ENCODE measurements at regions not wholly inside any gene's neighbourhood (a gene's known extent, or its start where the extent isn't known, plus 50 kb on each side); places are given as distances from the start of the nearest gene placed in this dataset.
"Not testable (repeated sequence)": the region's sequence is repeated elsewhere in the genome, so short reads cannot be mapped to it uniquely, and the experiment has no call there.

- Mint-ChIP-seq H3K27me3 (peaks cover 26% of the 10 kb centered on the region), H3K36me3 (ENCODE audit: low read depth) (no peaks in the 10 kb centered on the region), H3K27ac (no peak overlapping the region), H3K4me1 (ENCODE audit: low read depth) (no peaks in the 10 kb centered on the region), H3K4me3 (no peak overlapping the region), H3K9me3 (peaks cover 4% of the 10 kb centered on the region)
These were observed 209.9 kb upstream of the IGF1 start for GRCh38 chr12:102690253-102690652.

- H3K4me3 Mint-ChIP-seq: no peak overlapping the region
- H3K27me3 Mint-ChIP-seq: peaks cover 27% of the 10 kb centered on the region
- no peak overlapping the region for H3K27ac Mint-ChIP-seq
These were observed 209.3 kb upstream of the IGF1 start for GRCh38 chr12:102689701-102690100.

GRCh38 chr12:102687523-102687922, 207.2 kb upstream of the IGF1 start:
- no peaks in the 10 kb centered on the region for H3K9me3 Mint-ChIP-seq
- H3K4me3 Mint-ChIP-seq: no peak overlapping the region
- no peak overlapping the region for H3K27ac Mint-ChIP-seq
- H3K4me1 Mint-ChIP-seq (ENCODE audit: low read depth): no peaks in the 10 kb centered on the region
- no peaks in the 10 kb centered on the region for H3K36me3 Mint-ChIP-seq (ENCODE audit: low read depth)
- H3K27me3 Mint-ChIP-seq: peaks cover 23% of the 10 kb centered on the region

More at GRCh38 chr12:102689701-102690100, 209.3 kb upstream of the IGF1 start:
- Mint-ChIP-seq H3K9me3 (peaks cover 3% of the 10 kb centered on the region), H3K36me3 (ENCODE audit: low read depth) (no peaks in the 10 kb centered on the region), H3K4me1 (ENCODE audit: low read depth) (no peaks in the 10 kb centered on the region)

- no peak overlapping the region for H3K4me3 Mint-ChIP-seq
- H3K27ac Mint-ChIP-seq: no peak overlapping the region
- H3K4me1 Mint-ChIP-seq (ENCODE audit: low read depth): no peaks in the 10 kb centered on the region
- H3K27me3 Mint-ChIP-seq: peaks cover 21% of the 10 kb centered on the region
- H3K36me3 Mint-ChIP-seq (ENCODE audit: low read depth): no peaks in the 10 kb centered on the region
- H3K9me3 Mint-ChIP-seq: no peaks in the 10 kb centered on the region
These were observed 205.5 kb upstream of the IGF1 start for GRCh38 chr12:102685841-102686240.

DNA sequence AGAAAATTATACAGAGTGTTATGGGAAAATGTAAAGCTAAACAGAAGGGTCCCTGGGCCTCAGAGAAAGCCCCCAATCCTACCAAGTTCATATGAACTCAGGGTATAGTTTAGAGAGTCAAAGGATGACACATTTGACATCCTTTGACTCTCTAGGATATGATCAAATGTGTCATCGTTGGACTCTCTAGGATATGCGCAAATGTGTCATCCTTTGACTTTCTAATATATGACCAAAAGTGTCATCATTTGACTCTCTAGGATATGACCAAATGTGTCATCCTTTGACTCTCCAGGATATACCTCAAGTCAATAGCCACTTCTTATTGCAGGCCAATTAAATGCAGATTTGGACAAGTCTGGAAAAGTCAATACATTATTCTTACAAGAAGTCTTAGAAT, 204.8 kb upstream of the IGF1 start:
- Mint-ChIP-seq H3K27ac (no peak overlapping the region), H3K4me1 (ENCODE audit: low read depth) (no peaks in the 10 kb centered on the region), H3K27me3 (peaks cover 21% of the 10 kb centered on the region), H3K36me3 (ENCODE audit: low read depth) (no peaks in the 10 kb centered on the region), H3K9me3 (no peaks in the 10 kb centered on the region), H3K4me3 (no peak overlapping the region)

- Mint-ChIP-seq H3K27me3 (peaks cover 17% of the 10 kb centered on the region), H3K27ac (no peak overlapping the region)
These were observed 202.3 kb upstream of the IGF1 start for GRCh38 chr12:102682366-102683289.

GRCh38 chr12:102681747-102682146, 201.4 kb upstream of the IGF1 start:
- Mint-ChIP-seq H3K27ac (no peak overlapping the region), H3K36me3 (ENCODE audit: low read depth) (no peaks in the 10 kb centered on the region), H3K27me3 (peaks cover 12% of the 10 kb centered on the region), H3K4me1 (ENCODE audit: low read depth) (no peaks in the 10 kb centered on the region), H3K4me3 (no peak overlapping the region), H3K9me3 (peaks cover 10% of the 10 kb centered on the region)

More at GRCh38 chr12:102682366-102683289, 202.3 kb upstream of the IGF1 start:
- H3K9me3 Mint-ChIP-seq: peaks cover 10% of the 10 kb centered on the region
- H3K4me3 Mint-ChIP-seq: no peak overlapping the region
- H3K36me3 Mint-ChIP-seq (ENCODE audit: low read depth): no peaks in the 10 kb centered on the region
- no peaks in the 10 kb centered on the region for H3K4me1 Mint-ChIP-seq (ENCODE audit: low read depth)

DNA sequence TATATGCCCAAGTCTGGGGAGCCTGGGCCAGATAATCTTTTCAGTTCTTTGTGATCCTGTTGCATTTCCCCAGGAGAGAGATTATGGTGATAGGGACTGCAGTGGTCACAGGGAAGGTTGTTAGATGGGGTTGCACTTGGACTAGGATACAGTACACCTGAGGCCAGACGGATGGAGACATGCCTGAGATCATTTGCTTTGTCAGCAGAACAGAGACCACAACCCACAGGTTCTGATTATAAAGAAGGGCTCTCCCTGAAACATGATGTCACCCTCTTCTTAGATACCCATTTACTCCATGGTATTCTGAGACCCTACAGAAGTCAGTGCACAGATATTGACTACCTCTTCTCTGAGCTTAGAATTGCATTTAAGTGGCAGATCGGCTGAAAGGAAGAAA, 200.9 kb upstream of the IGF1 start:
- H3K27ac Mint-ChIP-seq: no peak overlapping the region
- H3K36me3 Mint-ChIP-seq (ENCODE audit: low read depth): no peaks in the 10 kb centered on the region
- H3K4me3 Mint-ChIP-seq: no peak overlapping the region
- peaks cover 10% of the 10 kb centered on the region for H3K9me3 Mint-ChIP-seq
- no peaks in the 10 kb centered on the region for H3K4me1 Mint-ChIP-seq (ENCODE audit: low read depth)
- H3K27me3 Mint-ChIP-seq: peaks cover 11% of the 10 kb centered on the region

DNA sequence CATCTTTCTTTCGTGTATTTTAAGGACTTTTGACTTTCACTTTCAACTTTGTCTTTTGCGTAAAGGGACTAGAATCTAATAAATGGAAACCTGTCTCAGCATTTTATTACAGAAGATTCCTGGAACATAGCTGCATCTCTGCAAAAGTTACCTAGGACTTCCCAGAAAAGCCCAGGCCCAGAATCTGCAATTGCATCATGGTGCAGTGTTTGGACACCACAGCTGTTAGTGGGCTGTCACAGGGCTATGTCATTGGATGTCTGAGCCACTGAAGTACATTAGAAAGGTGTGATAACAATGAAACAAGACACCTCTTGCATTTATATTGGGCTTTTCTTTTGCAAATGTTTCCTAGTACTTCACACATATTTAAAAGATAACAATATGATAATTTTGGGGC, 199.9 kb upstream of the IGF1 start:
- Mint-ChIP-seq H3K27me3 (peaks cover 19% of the 10 kb centered on the region), H3K27ac (no peak overlapping the region), H3K36me3 (ENCODE audit: low read depth) (no peaks in the 10 kb centered on the region), H3K4me1 (ENCODE audit: low read depth) (no peaks in the 10 kb centered on the region), H3K4me3 (no peak overlapping the region), H3K9me3 (peaks cover 10% of the 10 kb centered on the region)

- Mint-ChIP-seq H3K27me3 (peaks cover 8% of the 10 kb centered on the region), H3K36me3 (ENCODE audit: low read depth) (no peaks in the 10 kb centered on the region), H3K4me3 (no peak overlapping the region), H3K9me3 (peaks cover 24% of the 10 kb centered on the region), H3K27ac (no peak overlapping the region), H3K4me1 (ENCODE audit: low read depth) (no peaks in the 10 kb centered on the region)
These were observed 196.4 kb upstream of the IGF1 start for GRCh38 chr12:102676812-102677211.

DNA sequence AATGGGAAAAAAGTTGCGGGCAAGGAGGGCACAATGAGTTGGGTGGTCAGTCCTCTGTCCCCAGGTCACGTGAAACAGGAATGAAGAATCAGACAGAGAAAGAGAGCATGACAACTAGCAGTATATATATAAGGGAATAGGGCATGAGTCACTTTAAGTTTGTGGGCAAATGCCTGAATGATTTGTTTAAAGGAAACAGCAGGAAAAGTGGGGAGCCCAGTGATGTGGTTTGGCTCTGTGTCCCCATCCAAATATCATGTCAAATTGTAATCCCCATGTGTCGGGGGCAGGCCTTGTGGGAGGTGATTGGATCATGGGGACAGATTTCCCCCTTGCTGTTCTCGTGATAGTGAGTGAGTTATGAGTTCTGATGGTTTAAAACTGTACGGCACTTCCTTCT, 195.3 kb upstream of the IGF1 start:
- Mint-ChIP-seq H3K4me1 (ENCODE audit: low read depth) (no peaks in the 10 kb centered on the region), H3K27me3 (peaks cover 8% of the 10 kb centered on the region), H3K9me3 (peaks cover 24% of the 10 kb centered on the region), H3K36me3 (ENCODE audit: low read depth) (no peaks in the 10 kb centered on the region), H3K27ac (no peak overlapping the region), H3K4me3 (no peak overlapping the region)

DNA sequence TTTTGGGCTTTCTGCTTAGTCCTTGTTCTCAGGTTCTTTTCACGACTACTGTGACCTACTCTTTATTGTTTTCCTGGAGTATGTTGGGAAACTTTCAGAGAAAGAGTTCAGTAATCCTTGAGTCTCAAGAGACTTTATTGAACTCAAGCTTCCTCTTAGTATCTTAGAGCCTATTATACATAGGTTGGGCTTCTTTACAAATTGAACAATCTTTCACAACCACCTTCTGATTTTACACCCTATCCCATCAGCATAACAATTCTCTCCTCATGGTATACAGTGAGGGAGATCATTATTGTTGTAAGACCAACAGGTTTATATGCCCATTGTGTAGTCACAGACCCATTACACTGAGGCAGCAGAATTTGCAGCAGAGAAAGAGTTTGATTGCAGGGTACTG, 193.2 kb upstream of the IGF1 start:
- Mint-ChIP-seq H3K27ac (no peak overlapping the region), H3K36me3 (ENCODE audit: low read depth) (no peaks in the 10 kb centered on the region), H3K9me3 (peaks cover 22% of the 10 kb centered on the region), H3K27me3 (peaks cover 8% of the 10 kb centered on the region), H3K4me3 (no peak overlapping the region), H3K4me1 (ENCODE audit: low read depth) (no peaks in the 10 kb centered on the region)

DNA sequence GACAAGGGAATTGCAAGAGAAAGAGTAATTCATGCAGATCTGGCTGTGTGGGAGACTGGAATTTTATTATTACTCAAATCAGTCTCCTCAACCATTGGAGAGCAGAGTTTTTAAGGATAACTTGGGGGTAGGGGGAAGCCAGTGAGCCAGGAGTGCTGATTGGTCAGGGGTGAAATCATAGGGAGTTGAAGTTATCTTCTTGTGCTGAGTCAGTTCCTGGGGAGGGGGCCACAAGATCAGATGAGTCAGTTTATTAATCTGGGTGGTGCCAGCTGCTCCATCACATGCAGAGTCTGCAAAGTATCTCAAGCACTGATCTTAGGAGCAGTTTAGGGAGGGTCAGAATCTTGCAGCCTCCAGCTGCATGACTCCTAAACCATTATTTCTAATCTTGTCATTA, 191.8 kb upstream of the IGF1 start:
- H3K27me3 Mint-ChIP-seq; H3K4me1 Mint-ChIP-seq (ENCODE audit: low read depth); H3K4me3 Mint-ChIP-seq; H3K27ac Mint-ChIP-seq; H3K36me3 Mint-ChIP-seq (ENCODE audit: low read depth): not testable (repeated sequence)
- H3K9me3 Mint-ChIP-seq: peaks cover 14% of the 10 kb centered on the region

DNA sequence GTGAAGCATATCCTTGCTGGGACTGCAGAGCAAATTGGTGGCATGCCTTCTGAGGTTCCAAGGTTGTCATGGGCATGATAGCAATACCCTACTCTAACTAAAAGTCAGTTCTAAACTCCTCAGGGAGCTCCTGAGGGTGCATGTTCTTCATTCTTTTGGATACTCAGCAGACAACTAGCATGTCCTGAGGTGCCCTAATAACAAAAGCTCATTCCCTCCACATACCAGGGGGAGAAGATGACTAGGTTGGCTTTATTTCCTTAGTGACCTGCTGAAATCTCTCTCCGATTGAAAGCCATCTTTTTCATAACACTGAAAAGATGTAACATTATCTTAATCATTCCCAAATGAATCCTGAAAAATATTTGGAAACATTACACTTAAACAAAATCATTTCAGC, 188.7 kb upstream of the IGF1 start:
- H3K36me3 Mint-ChIP-seq (ENCODE audit: low read depth): no peaks in the 10 kb centered on the region
- no peak overlapping the region for H3K4me3 Mint-ChIP-seq
- H3K27ac Mint-ChIP-seq: no peak overlapping the region
- H3K4me1 Mint-ChIP-seq (ENCODE audit: low read depth): no peaks in the 10 kb centered on the region
- H3K27me3 Mint-ChIP-seq: peaks cover 15% of the 10 kb centered on the region
- peaks cover 7% of the 10 kb centered on the region for H3K9me3 Mint-ChIP-seq

DNA sequence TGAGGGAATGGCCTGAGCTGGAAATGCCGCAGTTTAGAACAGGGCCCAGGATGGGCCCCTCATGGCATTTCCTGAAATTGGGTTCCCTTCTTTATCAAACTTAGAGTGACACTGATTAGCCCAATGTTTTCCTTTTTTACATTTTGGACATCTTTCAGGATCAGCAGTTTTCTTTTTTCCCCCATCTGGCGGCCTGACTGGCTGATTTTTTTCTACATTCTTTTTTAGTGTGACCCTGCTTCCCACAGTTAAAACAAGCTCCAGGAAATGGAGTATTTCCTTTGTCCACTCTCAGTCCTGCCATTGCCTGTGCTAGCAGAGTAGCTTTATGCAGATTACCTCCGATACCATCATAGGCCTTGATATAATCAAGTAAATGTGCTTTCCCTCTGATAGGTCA, 185.8 kb upstream of the IGF1 start:
- H3K9me3 Mint-ChIP-seq; H3K36me3 Mint-ChIP-seq (ENCODE audit: low read depth); H3K4me1 Mint-ChIP-seq (ENCODE audit: low read depth); H3K4me3 Mint-ChIP-seq; H3K27ac Mint-ChIP-seq: not testable (repeated sequence)
- H3K27me3 Mint-ChIP-seq: peaks cover 18% of the 10 kb centered on the region
